Endothelial cell of umbilical vein (primary cell): ENCODE measurements at regions not wholly inside any gene's neighbourhood (a gene's known extent, or its start where the extent isn't known, plus 50 kb on each side); places are given as distances from the start of the nearest gene placed in this dataset.

Experiments
- BruUV-seq: library from RNA; stranded (reverse); fragments of 400-500 nt; replicated peaks from 2 replicates; lab custom pipeline; 2021; lab: Mats Ljungman, UMichigan
- CTCF ChIA-PET: fragments of 300-600, 350-600 bp; sonication (Branson Sonifier 250); formaldehyde crosslinking; loops from one replicate; lab custom pipeline; 2021; ENCODE audit warnings: antibody characterized with exemption, inconsistent platforms; lab: Charles Lee
- POLR2A ChIA-PET: fragments of 300-600, 350-600 bp; sonication (Branson Sonifier 250); formaldehyde crosslinking; loops from one replicate; lab custom pipeline; 2021; ENCODE audit warnings: antibody characterized with exemption, inconsistent platforms; lab: Charles Lee
- DNase-seq: peaks from one replicate; pipeline ENCODE4 v3.0.0-alpha.2; 2011; ENCODE audit warnings: low read depth, low spot score
- FAIRE-seq: peaks from 2 replicates; lab custom pipeline; 2011; peaks lifted over from hg19 to GRCh38; lab: Jason Lieb, UNC
- H2AFZ ChIP-seq: 2 replicates; pipeline ENCODE4 v1.6.0; 2012; ENCODE audit warnings: low read depth, low read length, control low read depth, inconsistent platforms
- H3K27ac ChIP-seq: 2 replicates; pipeline ENCODE4 v1.5.1; 2011; ENCODE audit warnings: low read depth, mild to moderate bottlenecking, control low read depth, low read length, moderate library complexity; ENCODE audit not compliant: insufficient read depth
- H3K27me3 ChIP-seq, 2 experiments: 2 replicates each; pipeline versions ENCODE4 v1.6.0 to v1.6.1; 2011; ENCODE audit warnings: low read length in 2 of 2, mixed read lengths in 1 of 2; ENCODE audit not compliant: control insufficient read depth in 2 of 2, insufficient read depth in 2 of 2
- H3K36me3 ChIP-seq, 2 experiments: 2 replicates in 1 of 2; 3 replicates in 1 of 2; pipeline ENCODE4 v1.5.1; 2011; ENCODE audit warnings: low read length in 2 of 2, mild to moderate bottlenecking in 1 of 2, moderate library complexity in 1 of 2; ENCODE audit not compliant: control insufficient read depth in 2 of 2, insufficient read depth in 2 of 2; ENCODE audit errors: extremely low read depth in 1 of 2
- H3K4me1 ChIP-seq: 3 replicates; pipeline ENCODE4 v1.5.1; 2011; ENCODE audit warnings: mild to moderate bottlenecking, low read length; ENCODE audit not compliant: control insufficient read depth, insufficient read depth; ENCODE audit errors: extremely low read depth
- H3K4me2 ChIP-seq: 2 replicates; pipeline ENCODE4 v1.6.1; 2011; ENCODE audit warnings: low read length, control low read depth, mixed read lengths; ENCODE audit not compliant: insufficient read depth
- H3K4me3 ChIP-seq, 3 experiments: fragments of 200-600 bp in 1 of 3; sonication (generic), shearing (Covaris generic) in 1 of 3; replicated peaks in 1 of 3; 2 replicates each; pipeline ENCODE4 v1.5.1; 2011 to 2016; ENCODE audit warnings: control low read depth in 3 of 3, low read length in 3 of 3, mild to moderate bottlenecking in 2 of 3, inconsistent platforms in 1 of 3, low read depth in 1 of 3, moderate library complexity in 1 of 3; ENCODE audit not compliant: insufficient read depth in 1 of 3
- H3K79me2 ChIP-seq: 2 replicates; pipeline ENCODE4 v1.6.0; 2012; ENCODE audit warnings: low read length, inconsistent platforms; ENCODE audit not compliant: control insufficient read depth, insufficient read depth
- H3K9ac ChIP-seq: replicated peaks from 2 replicates; pipeline ENCODE3; 2011; ENCODE audit warnings: low read length, control low read depth; ENCODE audit not compliant: insufficient read depth; ENCODE audit errors: extremely low read depth
- H3K9me1 ChIP-seq: replicated peaks from 3 replicates; pipeline ENCODE4 v1.6.0; 2011; ENCODE audit warnings: mild to moderate bottlenecking, low read length; ENCODE audit not compliant: control insufficient read depth, insufficient read depth; ENCODE audit errors: extremely low read depth
- H3K9me3 ChIP-seq: replicated peaks from 2 replicates; pipeline ENCODE4 v1.5.1; 2012; ENCODE audit warnings: low read length, inconsistent platforms; ENCODE audit not compliant: control insufficient read depth, insufficient read depth
- H4K20me1 ChIP-seq: replicated peaks from 2 replicates; pipeline ENCODE3; 2011; ENCODE audit warnings: mild to moderate bottlenecking, low read length; ENCODE audit not compliant: control insufficient read depth, insufficient read depth; ENCODE audit errors: extremely low read depth
- CTCF ChIP-seq, 2 donors: IDR thresholded peaks; 1 replicate in 1 of 2; 2 replicates in 1 of 2; pipeline ENCODE4 v1.5.1; 2011; ENCODE audit warnings: low read length in 2 of 2, mild to moderate bottlenecking in 2 of 2, moderate library complexity in 2 of 2, control low read depth in 1 of 2, inconsistent platforms in 1 of 2, low read depth in 1 of 2; ENCODE audit not compliant: insufficient read depth in 1 of 2; ENCODE audit errors: extremely low read depth in 1 of 2
- EZH2 ChIP-seq: IDR thresholded peaks from 2 replicates; pipeline ENCODE4 v1.6.1; 2012; ENCODE audit warnings: borderline replicate concordance, low read depth, mild to moderate bottlenecking, moderate library complexity, low read length, inconsistent platforms; ENCODE audit not compliant: severe bottlenecking
- FOS ChIP-seq: IDR thresholded peaks from 2 replicates; pipeline ENCODE4 v1.6.1; 2011; ENCODE audit warnings: mild to moderate bottlenecking, low read length, moderate library complexity, borderline replicate concordance; ENCODE audit not compliant: insufficient read depth
- GATA2 ChIP-seq: IDR thresholded peaks from 2 replicates; pipeline ENCODE4 v1.7.0; 2011; ENCODE audit warnings: low read depth, mild to moderate bottlenecking, moderate library complexity, mixed read lengths, low read length; ENCODE audit not compliant: insufficient read length, insufficient read depth
- JUN ChIP-seq: IDR thresholded peaks from 2 replicates; pipeline ENCODE4 v1.6.1; 2011; ENCODE audit warnings: borderline replicate concordance, low read depth; ENCODE audit not compliant: insufficient read length, insufficient read depth
- MAX ChIP-seq: IDR thresholded peaks from 2 replicates; pipeline ENCODE4 v1.6.1; 2011; ENCODE audit not compliant: insufficient read depth, insufficient read length
- MYC ChIP-seq: IDR thresholded peaks from one replicate; pipeline ENCODE4 v1.6.1; 2011; ENCODE audit warnings: mild to moderate bottlenecking, low read depth, low read length
- POLR2A ChIP-seq: IDR thresholded peaks from 2 replicates; pipeline ENCODE4 v1.6.1; 2012; ENCODE audit warnings: low read depth, mild to moderate bottlenecking, control low read depth, low read length
- POLR2AphosphoS5 ChIP-seq: IDR thresholded peaks from 2 replicates; pipeline ENCODE4 v1.6.1; 2012; ENCODE audit warnings: low read depth, mild to moderate bottlenecking, control low read depth, low read length, moderate library complexity; ENCODE audit not compliant: insufficient read depth
- dilution Hi-C: fragments of 300-500 bp; cut with MboI; formaldehyde crosslinking; loops from one replicate; pipeline ENCODE4 v1.15.0; 2019; ENCODE audit warnings: low sequenced_read_pairs; ENCODE audit not compliant: extremely low pct_ligation_motif_present
- intact Hi-C: fragments of 100-400 bp; cut with micrococcal nuclease; formaldehyde crosslinking; loops from one replicate; pipeline ENCODE4 v1.10.0; 2022

GRCh38 chr18:67644226-67644625, 127.7 kb upstream of the DSEL start:
- no peak for DNase-seq
- Histone ChIP-seq H3K27me3 (no peaks in the 10 kb centered on the region), H4K20me1 (no peaks in the 10 kb centered on the region), H3K79me2 (no peaks in the 10 kb centered on the region), H3K9me3 (no peaks in the 10 kb centered on the region), H2AFZ (no peak overlapping the region), H3K36me3 (no peaks in the 10 kb centered on the region), H3K9me1 (no peaks in the 10 kb centered on the region), H3K4me3 (no peak overlapping the region), H3K9ac (no peak overlapping the region), H3K4me2 (no peak overlapping the region), H3K4me1 (no peaks in the 10 kb centered on the region), H3K27ac (no peak overlapping the region)
- no peak for TF ChIP-seq JUN
- no peak for TF ChIP-seq MYC
- no peak for TF ChIP-seq CTCF (IDR thresholded peaks at IDR 0.05; ENCODE audit: extremely low read depth in 1 of 2, insufficient read depth in 1 of 2, low read depth in 1 of 2, low read length in 2 of 2)
- TF ChIP-seq FOS: no peak
- no peak for TF ChIP-seq POLR2AphosphoS5
- TF ChIP-seq GATA2: no peak
- dilution Hi-C loops: no loop called here
- FAIRE-seq: no peak
- POLR2A ChIA-PET: no interaction called here
- CTCF ChIA-PET: no interaction called here
- no TSS peak for BruUV-seq
- intact Hi-C loops: no loop called here

- ChIA-PET POLR2A (no interaction called here), CTCF (no interaction called here)
- no peak overlapping the region for H3K27ac ChIP-seq
- H3K9ac ChIP-seq: no peak overlapping the region
- no peak for FAIRE-seq
- no peaks in the 10 kb centered on the region for H3K79me2 ChIP-seq
- dilution Hi-C loops: no loop called here
- H3K4me1 ChIP-seq: no peaks in the 10 kb centered on the region
- no TSS peak for BruUV-seq
- no peaks in the 10 kb centered on the region for H3K36me3 ChIP-seq
- H4K20me1 ChIP-seq: no peaks in the 10 kb centered on the region
- no peak overlapping the region for H2AFZ ChIP-seq
- no peaks in the 10 kb centered on the region for H3K9me1 ChIP-seq
- H3K9me3 ChIP-seq: no peaks in the 10 kb centered on the region
- H3K4me3 ChIP-seq: no peak overlapping the region
- H3K27me3 ChIP-seq: no peaks in the 10 kb centered on the region
- no peak overlapping the region for H3K4me2 ChIP-seq
- DNase-seq: no peak
- intact Hi-C loops: loop anchor here (10.0 kb wide), 1 partner anchor 105 kb away; no protein-coding TSS in a partner anchor
- no peak for TF ChIP-seq POLR2A
- no peak for TF ChIP-seq MAX
- TF ChIP-seq MYC: no peak
- no peak for TF ChIP-seq POLR2AphosphoS5
- TF ChIP-seq GATA2: no peak
- TF ChIP-seq EZH2: no peak
- no peak for TF ChIP-seq CTCF (IDR thresholded peaks at IDR 0.05; ENCODE audit: extremely low read depth in 1 of 2, insufficient read depth in 1 of 2, low read depth in 1 of 2, low read length in 2 of 2)
Measured at GRCh38 chr18:67639872-67640271, 123.4 kb upstream of the DSEL start.
